ENCODE measurements at regions not wholly inside any gene's neighbourhood (a gene's known extent, or its start where the extent isn't known, plus 50 kb on each side); places are given as distances from the start of the nearest gene placed in this dataset.

- 60 to 73% methylated on average over 1 to 4 of the region's 4 CpGs for WGBS, 2 donors (ENCODE audit: low coverage in 1 of 2)
- Histone ChIP-seq H3K27me3 (no peaks in the 10 kb centered on the region), H3K4me3 (no peak overlapping the region), H3K4me1 (no peaks in the 10 kb centered on the region), H3K9me3 (no peaks in the 10 kb centered on the region), H3K27ac (no peak overlapping the region), H3K36me3 (no peaks in the 10 kb centered on the region)
- in situ Hi-C loops (cut with MboI; ENCODE audit: low pct_ligation_motif_present in 1 of 4, low pct_unique_long_range_greater_than_20kb in 1 of 4, low sequenced_read_pairs in 3 of 4): no loop called here
- no peak for DNase-seq
- intact Hi-C loops (cut with DNase I; ENCODE audit: low total_unique reads): no loop called here
- TF ChIP-seq POLR2A (IDR thresholded peaks at IDR 0.05) (no peak), CTCF (IDR thresholded peaks at IDR 0.05) (no peak), EP300 (IDR thresholded peaks at IDR 0.05; ENCODE audit: low read depth) (no peak), POLR2AphosphoS5 (IDR thresholded peaks at IDR 0.05) (no peak)
Measured at GRCh38 chrX:45972636-45973035, 572.6 kb downstream of the ZNF674 start.

GRCh38 chrX:45959567-45959966, 585.7 kb downstream of the ZNF674 start:
- in situ Hi-C loops (cut with MboI; ENCODE audit: low pct_ligation_motif_present in 1 of 4, low pct_unique_long_range_greater_than_20kb in 1 of 4, low sequenced_read_pairs in 3 of 4): no loop called here
- H3K4me3 ChIP-seq: no peak overlapping the region

GRCh38 chrX:45956191-45956870, 588.9 kb downstream of the ZNF674 start:
- DNase-seq: no peak
- Histone ChIP-seq H3K36me3 (no peaks in the 10 kb centered on the region), H3K4me1 (no peaks in the 10 kb centered on the region), H3K4me3 (no peak overlapping the region), H3K27me3 (no peaks in the 10 kb centered on the region), H3K27ac (no peak overlapping the region), H3K9me3 (no peaks in the 10 kb centered on the region)
- in situ Hi-C loops (cut with MboI; ENCODE audit: low pct_ligation_motif_present in 1 of 4, low pct_unique_long_range_greater_than_20kb in 1 of 4, low sequenced_read_pairs in 3 of 4): no loop called here
- intact Hi-C loops (cut with DNase I; ENCODE audit: low total_unique reads): no loop called here
- TF ChIP-seq EP300 (IDR thresholded peaks at IDR 0.05; ENCODE audit: low read depth): no peak
- TF ChIP-seq POLR2A (IDR thresholded peaks at IDR 0.05): no peak
- TF ChIP-seq CTCF (IDR thresholded peaks at IDR 0.05): no peak
- TF ChIP-seq POLR2AphosphoS5 (IDR thresholded peaks at IDR 0.05): no peak
- 87 to 100% methylated on average over 2 to 4 of the region's 4 CpGs for WGBS, 2 donors (ENCODE audit: low coverage in 1 of 2)

More at GRCh38 chrX:45959567-45959966, 585.7 kb downstream of the ZNF674 start:
- WGBS, 2 donors (ENCODE audit: low coverage in 1 of 2): 84% methylated on average over 7 of the region's 7 CpGs; no CpG with 5 or more reads in 1 of the 2 donors
- no peaks in the 10 kb centered on the region for H3K36me3 ChIP-seq
- H3K9me3 ChIP-seq: no peaks in the 10 kb centered on the region
- no peaks in the 10 kb centered on the region for H3K4me1 ChIP-seq
- H3K27me3 ChIP-seq: no peaks in the 10 kb centered on the region
- H3K27ac ChIP-seq: no peak overlapping the region
- TF ChIP-seq POLR2A (IDR thresholded peaks at IDR 0.05): no peak
- no peak for TF ChIP-seq EP300 (IDR thresholded peaks at IDR 0.05; ENCODE audit: low read depth)
- no peak for TF ChIP-seq CTCF (IDR thresholded peaks at IDR 0.05)
- intact Hi-C loops (cut with DNase I; ENCODE audit: low total_unique reads): no loop called here
- DNase-seq: no peak

GRCh38 chrX:45955661-45956060, 589.6 kb downstream of the ZNF674 start:
- Histone ChIP-seq H3K9me3 (no peaks in the 10 kb centered on the region), H3K27me3 (no peaks in the 10 kb centered on the region), H3K4me3 (no peak overlapping the region), H3K4me1 (no peaks in the 10 kb centered on the region), H3K27ac (no peak overlapping the region), H3K36me3 (no peaks in the 10 kb centered on the region)
- TF ChIP-seq POLR2AphosphoS5 (IDR thresholded peaks at IDR 0.05) (no peak), POLR2A (IDR thresholded peaks at IDR 0.05) (no peak)
- intact Hi-C loops (cut with DNase I; ENCODE audit: low total_unique reads): no loop called here
- WGBS, 2 donors (ENCODE audit: low coverage in 1 of 2): 61 to 100% methylated on average over 1 of the region's 1 CpG
- DNase-seq: no peak
- in situ Hi-C loops (cut with MboI; ENCODE audit: low pct_ligation_motif_present in 1 of 4, low pct_unique_long_range_greater_than_20kb in 1 of 4, low sequenced_read_pairs in 3 of 4): no loop called here

GRCh38 chrX:45954026-45954425, 591.2 kb downstream of the ZNF674 start:
- H3K27ac ChIP-seq: no peak overlapping the region

More at GRCh38 chrX:45954026-45954425, 591.2 kb downstream of the ZNF674 start:
- DNase-seq: no peak
- in situ Hi-C loops (cut with MboI; ENCODE audit: low pct_ligation_motif_present in 1 of 4, low pct_unique_long_range_greater_than_20kb in 1 of 4, low sequenced_read_pairs in 3 of 4) (no loop called here), intact Hi-C loops (cut with DNase I; ENCODE audit: low total_unique reads) (no loop called here)
- no peaks in the 10 kb centered on the region for H3K9me3 ChIP-seq
- H3K4me1 ChIP-seq: no peaks in the 10 kb centered on the region
- no peaks in the 10 kb centered on the region for H3K36me3 ChIP-seq
- H3K4me3 ChIP-seq: no peak overlapping the region
- no peaks in the 10 kb centered on the region for H3K27me3 ChIP-seq
- TF ChIP-seq POLR2A (IDR thresholded peaks at IDR 0.05) (no peak), EP300 (IDR thresholded peaks at IDR 0.05; ENCODE audit: low read depth) (no peak), CTCF (IDR thresholded peaks at IDR 0.05) (no peak), POLR2AphosphoS5 (IDR thresholded peaks at IDR 0.05) (no peak)
- 40 to 52% methylated on average over 2 of the region's 2 CpGs for WGBS, 2 donors (ENCODE audit: low coverage in 1 of 2)

Data from transverse colon (tissue), 4 donors.